RCC 7860 (cell line): ENCODE measurements at regions not wholly inside any gene's neighbourhood (a gene's known extent, or its start where the extent isn't known, plus 50 kb on each side); places are given as distances from the start of the nearest gene placed in this dataset.

Experiments used
- DNase-seq: peaks from one replicate; pipeline ENCODE4 v3.0.0-alpha.2; 2015; ENCODE audit warnings: low spot score
- FAIRE-seq: peaks from 2 replicates; lab custom pipeline; 2012; peaks lifted over from hg19 to GRCh38; lab: Jason Lieb, UNC

- FAIRE-seq (no peak), DNase-seq (no peak)
These were observed 171.1 kb downstream of the CRYBB2 start for GRCh38 chr22:25390297-25391240.

DNA sequence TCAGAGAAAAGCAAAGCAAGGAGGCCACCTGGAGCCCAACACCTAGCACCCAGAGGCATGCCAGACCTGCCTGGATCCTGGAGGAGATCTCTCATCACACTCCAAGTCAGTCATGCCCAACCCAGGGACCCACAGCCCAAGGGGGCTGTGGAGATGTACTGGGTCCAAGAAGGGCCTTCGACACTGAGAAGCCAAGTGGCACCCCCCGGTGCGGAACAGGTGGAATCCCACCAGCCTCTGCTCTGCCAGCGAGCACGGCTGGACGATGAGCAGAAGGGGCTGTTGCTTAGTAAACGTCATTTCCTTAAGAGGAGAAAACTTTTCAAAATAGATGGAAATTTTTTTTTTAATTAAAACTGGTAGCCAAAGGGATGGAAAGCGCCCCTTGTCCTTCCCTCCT is 171.9 kb upstream of the GRK3 start:
- FAIRE-seq (no peak), DNase-seq (no peak)

GRCh38 chr22:25393121-25393805 is 171.2 kb upstream of the GRK3 start:
- FAIRE-seq, result no peak
- DNase-seq, result no peak

GRCh38 chr22:25395468-25395867 is 169.0 kb upstream of the GRK3 start:
- FAIRE-seq (no peak), DNase-seq (no peak)

- DNase-seq, result no peak
- FAIRE-seq, result no peak
These were observed 168.6 kb upstream of the GRK3 start for GRCh38 chr22:25395915-25396314.

DNA sequence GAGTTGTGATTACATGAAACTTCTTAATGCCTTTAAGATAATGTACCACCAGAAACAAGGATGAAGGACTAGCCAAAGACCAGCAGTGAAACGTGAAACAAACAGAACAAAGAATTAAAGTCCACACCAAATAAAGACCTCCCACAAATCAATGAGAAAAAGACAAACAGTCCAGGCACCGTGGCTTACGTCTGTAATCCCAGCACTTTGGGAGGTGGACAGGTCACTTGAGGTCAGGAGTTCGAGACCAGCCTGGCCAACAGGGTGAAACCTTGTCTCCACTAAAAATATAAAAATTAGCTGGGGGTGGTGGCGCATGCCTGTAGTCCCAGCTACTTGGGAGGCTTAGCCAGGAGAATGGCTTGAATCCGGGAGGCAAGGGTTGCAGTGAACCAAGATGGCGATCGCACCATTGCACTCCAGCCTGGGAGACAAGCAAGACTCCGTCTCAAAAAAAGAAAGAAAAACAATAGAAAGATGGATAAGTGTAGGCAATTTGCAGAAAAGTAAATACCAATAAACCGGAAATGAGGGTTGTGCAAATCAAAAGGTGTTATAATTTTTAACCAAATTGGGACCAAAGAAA is 167.8 kb upstream of the GRK3 start:
- FAIRE-seq (no peak), DNase-seq (no peak)

DNA sequence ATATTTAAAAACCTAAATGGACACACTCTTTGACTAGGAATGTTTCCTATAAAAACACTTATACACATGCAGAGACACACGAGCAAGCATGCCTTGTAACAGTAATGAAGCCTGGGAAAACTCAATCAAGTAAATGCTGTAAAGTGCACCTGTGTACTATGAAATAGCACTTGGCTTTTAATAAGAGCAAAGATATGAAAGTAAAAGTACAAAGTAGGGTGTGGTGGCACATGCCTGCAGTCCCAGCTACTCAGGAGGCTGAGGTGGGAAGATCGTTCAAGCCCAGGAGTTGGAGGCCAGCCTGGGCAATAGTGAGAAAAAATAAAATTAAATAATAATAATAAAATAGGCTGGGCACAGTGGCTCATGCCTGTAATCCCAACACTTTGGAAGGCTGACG is 166.9 kb upstream of the GRK3 start:
- no peak for FAIRE-seq
- DNase-seq, result no peak

GRCh38 chr22:25398591-25399062 is 165.8 kb upstream of the GRK3 start:
- peak; percentile 71 for DNase-seq
- FAIRE-seq, result peak; percentile 68

- FAIRE-seq (no peak), DNase-seq (no peak)
These were observed 164.8 kb upstream of the GRK3 start for GRCh38 chr22:25399649-25400151.

DNA sequence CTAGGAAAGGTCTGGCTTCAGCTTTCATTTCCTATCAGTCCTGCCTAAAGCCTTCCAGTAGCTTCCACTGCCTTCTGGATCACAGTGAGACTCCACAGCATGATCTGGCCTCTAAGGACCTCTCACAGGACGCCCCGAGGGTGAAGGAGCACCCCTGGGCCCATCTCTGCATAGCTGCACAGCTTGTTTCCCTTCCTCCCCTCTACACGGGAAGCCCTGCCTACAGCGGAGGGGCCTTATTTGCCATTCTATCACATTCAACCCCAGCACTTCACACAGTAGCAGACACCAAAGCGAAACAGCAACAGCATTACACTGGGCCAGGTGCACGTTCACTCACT is 162.3 kb upstream of the GRK3 start:
- DNase-seq, result no peak
- no peak for FAIRE-seq

- FAIRE-seq, result no peak
These were observed 161.8 kb upstream of the GRK3 start for GRCh38 chr22:25402501-25403283.

DNA sequence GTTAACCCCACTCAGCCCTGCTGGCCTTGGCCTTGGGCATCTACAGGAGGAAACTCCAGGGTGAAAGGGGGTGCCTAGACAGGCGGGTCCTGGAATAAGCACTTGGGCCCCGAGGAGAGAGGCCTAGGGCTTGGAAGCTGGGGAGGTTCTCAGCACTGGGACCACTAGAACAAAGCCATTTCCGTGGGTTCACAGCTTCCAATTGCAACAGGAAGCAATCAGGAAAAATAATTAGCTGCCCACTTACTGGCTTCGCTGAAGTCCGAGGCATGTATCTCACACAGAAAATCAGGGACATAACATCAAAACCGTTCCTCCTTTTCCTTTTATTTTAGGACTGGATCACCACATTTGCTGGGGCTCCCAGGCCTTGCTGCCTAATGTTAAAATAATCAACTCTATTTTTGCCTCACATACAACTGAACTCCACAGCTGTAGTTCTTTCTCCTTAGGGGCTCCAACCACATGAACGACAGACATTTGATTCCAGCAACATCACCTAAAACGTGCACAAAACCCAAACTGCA is 161.1 kb upstream of the GRK3 start:
- FAIRE-seq, result no peak
- DNase-seq, result no peak

More at GRCh38 chr22:25402501-25403283, 161.8 kb upstream of the GRK3 start:
- no peak for DNase-seq

GRCh38 chr22:25403811-25404471 is 160.5 kb upstream of the GRK3 start:
- no peak for FAIRE-seq
- DNase-seq, result no peak

- FAIRE-seq (no peak), DNase-seq (no peak)
These were observed 159.9 kb upstream of the GRK3 start for GRCh38 chr22:25404556-25404927.

- FAIRE-seq (no peak), DNase-seq (peak; percentile 11)
These were observed 159.3 kb upstream of the GRK3 start for GRCh38 chr22:25404928-25405816.

- no peak for FAIRE-seq
- DNase-seq, result no peak
These were observed 158.5 kb upstream of the GRK3 start for GRCh38 chr22:25405841-25406509.

- DNase-seq (no peak), FAIRE-seq (no peak)
These were observed 157.8 kb upstream of the GRK3 start for GRCh38 chr22:25406510-25407210.
